ENCODE measurements at regions not wholly inside any gene's neighbourhood (a gene's known extent, or its start where the extent isn't known, plus 50 kb on each side); places are given as distances from the start of the nearest gene placed in this dataset.

DNA sequence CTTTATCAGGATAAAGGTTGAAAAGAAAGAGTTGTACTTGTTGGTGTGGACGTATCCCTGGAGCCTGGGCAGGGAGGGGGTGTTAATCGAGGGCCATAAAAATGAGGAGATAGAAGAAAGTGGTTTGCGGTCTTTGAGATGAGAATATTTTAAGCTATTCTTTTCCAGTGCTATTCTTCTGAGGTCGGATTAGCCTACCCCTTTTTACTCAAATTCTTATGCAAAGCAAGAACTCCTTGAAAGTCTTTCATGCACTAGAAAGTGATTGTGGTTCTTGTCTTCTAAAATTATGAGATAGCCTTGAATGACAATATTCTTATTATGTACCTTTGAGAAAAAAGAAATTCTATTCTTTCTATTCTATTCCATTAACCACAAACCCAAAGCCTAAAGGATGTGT lies 201.3 kb upstream of the SEMA3C start:
- TF ChIP-seq, protein P1, sequence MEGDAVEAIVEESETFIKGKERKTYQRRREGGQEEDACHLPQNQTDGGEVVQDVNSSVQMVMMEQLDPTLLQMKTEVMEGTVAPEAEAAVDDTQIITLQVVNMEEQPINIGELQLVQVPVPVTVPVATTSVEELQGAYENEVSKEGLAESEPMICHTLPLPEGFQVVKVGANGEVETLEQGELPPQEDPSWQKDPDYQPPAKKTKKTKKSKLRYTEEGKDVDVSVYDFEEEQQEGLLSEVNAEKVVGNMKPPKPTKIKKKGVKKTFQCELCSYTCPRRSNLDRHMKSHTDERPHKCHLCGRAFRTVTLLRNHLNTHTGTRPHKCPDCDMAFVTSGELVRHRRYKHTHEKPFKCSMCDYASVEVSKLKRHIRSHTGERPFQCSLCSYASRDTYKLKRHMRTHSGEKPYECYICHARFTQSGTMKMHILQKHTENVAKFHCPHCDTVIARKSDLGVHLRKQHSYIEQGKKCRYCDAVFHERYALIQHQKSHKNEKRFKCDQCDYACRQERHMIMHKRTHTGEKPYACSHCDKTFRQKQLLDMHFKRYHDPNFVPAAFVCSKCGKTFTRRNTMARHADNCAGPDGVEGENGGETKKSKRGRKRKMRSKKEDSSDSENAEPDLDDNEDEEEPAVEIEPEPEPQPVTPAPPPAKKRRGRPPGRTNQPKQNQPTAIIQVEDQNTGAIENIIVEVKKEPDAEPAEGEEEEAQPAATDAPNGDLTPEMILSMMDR (IDR thresholded peaks at IDR 0.05): no peak
- no peak for TF ChIP-seq POLR2A (IDR thresholded peaks at IDR 0.05)
